NOMO-1 treated with DMSO at 0.1 percent for 48 hours (cell line): ENCODE measurements at regions not wholly inside any gene's neighbourhood (a gene's known extent, or its start where the extent isn't known, plus 50 kb on each side); places are given as distances from the start of the nearest gene placed in this dataset.
"Not testable (repeated sequence)": the region's sequence is repeated elsewhere in the genome, so short reads cannot be mapped to it uniquely, and the experiment has no call there.

Source experiments
- DNase-seq: peaks from one replicate; lab custom pipeline; 2025; ENCODE audit not compliant: unreplicated experiment; lab: John Stamatoyannopoulos, UW

DNA sequence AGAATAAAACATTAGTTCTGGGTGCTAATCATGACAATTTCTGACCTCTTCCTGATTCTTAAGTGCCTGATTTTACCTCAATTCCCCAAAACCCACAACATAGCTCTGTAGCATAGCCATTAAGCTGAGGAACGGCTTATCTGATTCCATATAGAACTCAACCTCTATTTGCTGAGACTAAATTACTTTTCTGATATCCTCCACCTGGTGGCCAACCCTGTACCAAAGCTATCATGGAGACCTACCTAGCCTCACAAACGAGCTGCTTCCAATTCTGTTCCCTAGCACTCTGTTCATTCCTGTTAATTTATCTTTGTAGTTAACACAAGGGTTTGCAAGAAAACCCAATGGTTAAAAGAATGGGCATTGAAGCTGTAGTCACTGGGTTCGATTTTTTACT, 245.2 kb downstream of the PLOD2 start:
- DNase-seq = no peak

GRCh38 chr3:145927736-145928135, 233.2 kb downstream of the PLOD2 start:
- DNase-seq = not testable (repeated sequence)

DNA sequence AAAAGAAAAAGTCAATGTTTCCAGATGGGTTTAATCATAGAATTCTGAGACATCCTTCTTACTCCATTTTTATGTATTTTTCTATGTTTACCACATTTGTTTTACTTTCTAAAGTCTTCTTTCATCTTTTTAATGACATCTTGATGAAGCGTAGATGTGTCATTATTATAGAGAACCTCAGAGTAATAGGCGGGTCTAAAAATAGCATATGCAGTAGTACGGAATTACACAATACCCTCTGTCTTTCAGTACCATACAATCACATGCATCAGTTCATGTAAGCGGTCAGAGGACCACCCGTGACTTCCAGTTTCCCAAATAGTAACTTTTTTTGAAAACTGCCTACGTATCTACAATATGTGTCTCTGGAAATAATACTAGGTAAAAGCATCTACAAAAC, 224.0 kb downstream of the PLOD2 start:
- DNase-seq = peak; percentile 28

GRCh38 chr3:145939431-145939830, 221.6 kb downstream of the PLOD2 start:
- DNase-seq = no peak

DNA sequence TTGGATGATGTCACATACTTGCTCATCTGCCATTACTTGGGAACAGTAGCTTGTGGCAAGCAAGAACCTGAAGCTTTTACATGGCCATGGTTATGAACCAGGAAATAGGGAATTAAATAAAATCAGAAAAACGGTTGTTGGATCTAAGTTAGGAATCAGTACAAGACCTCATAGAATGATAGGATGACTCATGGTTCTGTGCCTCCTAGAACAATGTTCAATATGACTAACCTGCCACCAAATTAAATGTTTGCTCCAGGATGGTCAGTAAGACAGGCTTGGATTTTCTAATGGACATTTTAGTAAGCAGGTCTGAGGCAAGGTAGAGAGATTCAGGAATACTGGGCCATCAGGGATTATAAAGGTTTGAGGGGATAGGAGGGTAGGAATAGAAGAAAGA, 218.9 kb downstream of the PLOD2 start:
- DNase-seq = no peak

DNA sequence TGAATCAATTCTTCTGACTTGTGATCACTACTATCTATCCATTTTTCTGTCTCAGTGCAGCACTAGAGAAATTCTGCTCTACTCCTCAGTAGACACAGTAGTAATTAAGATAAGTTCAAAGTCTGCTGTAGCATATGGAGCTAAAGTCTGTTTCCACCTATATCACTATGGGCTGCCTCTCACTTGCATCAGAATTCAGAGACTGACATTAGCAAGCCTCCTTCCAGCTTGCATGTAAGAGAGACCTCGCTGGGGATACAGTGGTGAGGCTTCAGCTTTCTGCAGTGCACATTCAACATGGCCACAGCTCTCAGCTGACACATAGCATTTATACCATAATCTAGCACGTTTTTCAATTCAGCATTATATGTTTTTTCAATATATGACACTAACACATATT, 217.0 kb downstream of the PLOD2 start:
- DNase-seq = no peak

DNA sequence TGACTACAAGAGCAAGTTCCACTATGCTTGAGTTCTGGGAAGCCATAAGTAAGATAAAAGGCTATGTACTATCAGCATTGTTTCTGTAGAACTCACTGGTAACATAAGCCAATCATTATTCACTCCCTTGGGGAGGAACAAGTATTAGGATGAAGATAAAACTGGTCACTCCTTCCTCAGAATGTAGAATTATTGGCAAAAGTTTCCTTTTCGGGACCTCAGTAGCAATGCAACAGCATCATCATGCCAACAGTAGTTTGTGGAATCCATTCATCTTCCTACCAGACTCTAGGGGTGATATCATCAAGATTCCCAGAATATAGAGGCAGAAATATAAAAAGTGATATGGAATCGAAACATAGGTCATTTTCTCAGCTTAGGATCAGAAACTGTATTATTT, 209.5 kb downstream of the PLOD2 start:
- no peak for DNase-seq

DNA sequence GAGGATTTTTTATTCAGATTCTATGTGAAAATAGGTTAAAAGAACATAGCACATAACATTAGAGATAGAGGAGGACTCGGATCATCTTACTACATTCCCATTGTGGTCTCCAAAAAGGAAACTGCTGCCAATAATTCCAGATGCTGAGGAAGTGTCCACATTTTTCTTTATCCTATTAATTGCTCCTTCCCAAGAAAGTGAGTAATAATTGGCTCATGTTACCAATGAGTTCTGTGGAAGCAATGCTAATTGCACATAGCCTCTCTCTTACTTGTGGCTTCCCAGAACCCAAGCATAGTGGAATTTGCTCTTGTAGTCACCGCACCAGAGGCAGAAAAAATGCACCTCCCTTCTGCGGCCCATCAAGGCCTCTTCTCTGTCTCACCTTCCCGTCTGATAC, 208.4 kb downstream of the PLOD2 start:
- no peak for DNase-seq

- no peak for DNase-seq
Measured at GRCh38 chr3:145953316-145953715, 207.7 kb downstream of the PLOD2 start.

DNA sequence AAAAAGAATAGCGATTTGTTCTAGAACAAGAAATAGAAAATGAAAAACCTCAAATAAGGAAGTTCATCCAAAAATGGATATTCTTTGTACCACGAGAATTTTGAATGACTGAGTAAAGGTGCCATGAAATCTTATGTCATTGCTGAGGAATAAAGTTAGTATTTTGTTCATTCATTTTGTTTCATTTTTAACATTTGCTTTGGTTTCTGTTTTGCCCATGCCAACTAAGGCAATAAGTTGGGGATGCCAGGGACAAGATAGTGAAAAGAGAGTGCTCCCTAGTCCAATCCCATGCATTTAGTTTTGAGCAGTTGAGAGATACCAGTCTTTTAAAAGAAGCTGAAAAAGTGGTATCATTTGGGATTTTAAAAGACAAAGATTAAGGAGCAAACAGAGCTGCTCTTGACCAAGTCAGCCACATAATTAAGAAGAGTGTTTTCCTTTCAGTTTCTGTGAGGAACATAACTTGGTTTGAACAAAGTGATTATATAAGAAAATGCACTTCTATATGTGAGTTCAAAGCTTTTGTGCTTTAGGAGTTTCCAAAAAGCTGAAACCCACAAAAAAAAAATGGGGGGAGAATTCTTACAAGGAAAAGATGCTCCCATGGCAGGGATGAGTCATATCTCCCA, 201.4 kb downstream of the PLOD2 start:
- no peak for DNase-seq

DNA sequence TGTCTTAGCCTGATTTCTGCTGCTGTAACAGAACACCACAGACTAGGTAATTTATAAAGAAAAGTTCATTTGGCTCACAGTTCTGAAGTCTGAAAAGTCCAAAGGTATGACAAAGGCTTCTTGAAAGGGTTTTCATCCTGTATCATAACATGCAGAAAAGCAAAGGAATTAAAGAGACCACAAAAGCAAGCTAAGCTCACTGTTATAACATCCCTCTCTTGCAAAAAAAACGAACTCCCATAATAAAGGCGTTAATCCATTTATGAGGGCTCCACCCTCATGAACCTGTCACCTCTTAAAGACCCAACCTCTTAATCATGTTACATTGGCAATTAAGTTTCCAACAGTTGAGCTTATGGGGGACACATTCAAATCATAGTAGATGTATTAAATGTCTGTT, 197.9 kb downstream of the PLOD2 start:
- no peak for DNase-seq

DNA sequence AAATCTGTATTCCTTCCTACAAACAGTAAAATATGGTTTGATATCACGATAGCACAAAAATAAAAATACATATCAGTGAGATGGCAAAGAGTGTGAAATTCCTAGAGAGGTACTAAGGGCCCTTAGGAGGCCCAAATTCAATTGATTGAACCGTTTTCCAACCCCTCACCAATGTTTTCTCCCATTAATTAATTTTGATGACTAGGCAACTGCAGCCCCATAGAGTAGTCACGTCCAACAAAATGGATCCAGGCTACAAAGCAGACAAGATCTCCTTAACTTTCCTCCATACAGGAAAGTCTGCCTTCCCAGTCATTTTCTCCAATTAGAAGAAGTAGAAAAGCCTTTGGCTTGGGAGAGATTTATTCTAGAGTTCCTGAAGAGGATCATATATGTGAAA, 193.9 kb downstream of the PLOD2 start:
- DNase-seq = no peak

DNA sequence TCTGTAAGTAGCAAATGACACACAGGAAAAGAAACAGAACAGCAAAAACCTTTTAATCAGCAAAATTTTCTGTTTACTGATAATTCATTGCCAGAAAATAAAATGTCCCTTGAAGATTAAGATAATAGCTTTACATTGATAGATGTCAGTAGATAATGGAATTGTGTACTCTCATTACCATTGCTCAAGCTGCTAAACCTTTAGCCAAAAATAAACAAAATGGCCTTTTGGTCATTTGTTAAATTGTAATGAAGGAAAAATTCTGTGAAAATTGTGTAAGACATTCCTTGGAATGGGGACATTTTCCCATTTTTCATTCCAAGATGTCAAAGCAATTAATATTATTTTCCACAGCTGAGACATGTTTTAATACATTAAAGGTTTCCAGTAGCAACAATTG, 189.8 kb downstream of the PLOD2 start:
- DNase-seq = no peak

DNA sequence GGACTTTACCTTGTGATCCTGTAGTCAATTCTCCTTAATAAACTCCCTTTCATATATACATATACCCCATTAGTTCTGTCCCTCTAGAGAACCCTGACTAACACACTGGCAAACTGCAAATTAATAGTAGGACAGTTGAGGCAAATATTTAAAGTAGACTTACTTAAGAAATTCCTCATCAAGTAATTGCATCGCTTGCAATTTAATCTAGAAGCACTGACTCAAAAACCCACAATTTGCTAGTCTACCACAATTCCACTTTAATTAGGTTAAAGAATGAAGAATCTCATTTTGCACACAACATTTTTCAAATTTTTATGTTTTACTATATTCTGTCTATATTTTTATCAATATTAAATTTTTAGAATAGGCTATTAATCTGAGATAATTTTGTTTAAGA, 188.1 kb downstream of the PLOD2 start:
- DNase-seq = no peak

GRCh38 chr3:145981056-145981455, 179.9 kb downstream of the PLOD2 start:
- DNase-seq = no peak

DNA sequence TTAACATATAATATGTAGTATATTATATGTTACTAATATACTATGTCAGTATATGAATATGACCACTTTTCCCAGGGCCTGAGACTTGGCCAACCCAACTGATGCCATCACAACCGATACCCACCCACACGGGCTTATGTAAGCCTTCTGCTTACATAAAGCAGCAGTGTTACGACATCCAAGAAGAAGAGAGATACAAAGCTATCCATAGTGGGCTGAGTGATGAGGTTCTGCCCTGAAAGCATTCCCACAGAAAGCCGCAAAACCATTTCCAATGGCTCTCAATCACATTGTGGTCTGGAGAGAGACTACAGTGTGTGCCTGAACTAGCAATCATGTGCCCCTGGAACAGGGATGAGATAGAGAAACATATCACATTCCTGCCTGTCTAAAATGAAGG, 177.9 kb downstream of the PLOD2 start:
- no peak for DNase-seq
